ENCODE measurements at regions not wholly inside any gene's neighbourhood (a gene's known extent, or its start where the extent isn't known, plus 50 kb on each side); places are given as distances from the start of the nearest gene placed in this dataset.

DNA sequence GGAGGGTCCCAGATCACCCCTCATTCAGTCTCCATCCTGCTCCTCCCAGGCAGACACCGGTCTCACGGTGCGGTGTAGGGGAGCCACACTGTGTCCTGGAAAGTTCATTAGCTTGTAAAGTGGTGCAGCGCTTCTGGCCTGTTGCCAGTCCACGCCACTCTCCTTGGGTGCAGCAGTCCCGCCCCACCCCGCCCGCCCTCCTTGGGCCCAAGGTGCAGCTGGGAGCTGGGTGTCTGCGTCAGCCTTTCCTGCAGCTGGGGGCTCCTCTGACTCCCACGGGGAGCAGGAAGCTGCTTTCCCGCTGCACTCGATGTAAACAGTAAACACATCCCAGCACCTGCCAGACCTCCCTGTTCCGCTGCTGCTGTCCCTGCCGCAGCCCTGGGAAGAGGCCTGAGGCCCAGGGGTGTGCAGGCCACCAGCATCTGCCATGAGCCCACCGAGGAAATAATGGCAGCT, 53.8 kb upstream of the ASB18 start:
- in situ Hi-C loops (cut with HindIII; ENCODE audit: low sequenced_read_pairs) = no loop called here

DNA sequence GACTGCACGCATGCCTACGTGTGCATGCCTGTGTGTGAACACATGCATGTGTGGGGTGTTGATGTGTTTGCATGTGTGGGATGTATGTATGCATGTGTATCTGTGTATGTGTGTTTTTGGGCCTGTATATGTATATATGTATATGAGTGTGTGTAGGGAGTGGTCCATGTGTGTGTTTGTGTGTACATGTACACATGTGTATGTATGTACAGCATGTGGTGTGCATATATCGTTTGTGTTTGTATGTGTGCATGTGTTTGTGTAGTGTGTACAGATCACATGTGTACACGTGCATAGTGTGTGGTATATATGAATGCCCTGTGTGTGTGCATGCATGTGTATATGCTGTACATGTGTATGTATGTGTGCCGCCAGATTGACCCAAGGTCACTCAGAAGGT, 54.2 kb upstream of the ASB18 start:
- in situ Hi-C loops (cut with HindIII; ENCODE audit: low sequenced_read_pairs) = no loop called here

DNA sequence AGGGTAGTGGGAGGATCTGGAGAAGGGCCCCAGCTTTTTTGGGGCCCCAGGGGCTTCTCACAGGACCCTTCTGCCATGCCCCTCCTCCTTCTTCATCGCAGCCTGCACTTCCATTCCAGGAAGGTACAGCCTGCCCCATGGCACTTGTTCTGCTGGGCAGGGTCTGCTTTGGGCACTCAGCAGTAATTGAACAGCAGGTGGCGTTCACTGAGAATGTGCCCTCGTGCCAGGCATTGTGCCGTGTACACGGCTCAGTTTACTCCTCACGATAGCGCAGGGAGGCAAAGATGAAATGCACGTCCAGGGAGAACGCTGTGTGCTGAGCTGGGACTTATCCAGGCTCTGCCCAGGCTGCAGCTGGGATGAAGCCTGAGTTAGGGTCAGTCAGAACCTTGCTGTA, 54.8 kb upstream of the ASB18 start:
- in situ Hi-C loops (cut with HindIII; ENCODE audit: low sequenced_read_pairs) = no loop called here

DNA sequence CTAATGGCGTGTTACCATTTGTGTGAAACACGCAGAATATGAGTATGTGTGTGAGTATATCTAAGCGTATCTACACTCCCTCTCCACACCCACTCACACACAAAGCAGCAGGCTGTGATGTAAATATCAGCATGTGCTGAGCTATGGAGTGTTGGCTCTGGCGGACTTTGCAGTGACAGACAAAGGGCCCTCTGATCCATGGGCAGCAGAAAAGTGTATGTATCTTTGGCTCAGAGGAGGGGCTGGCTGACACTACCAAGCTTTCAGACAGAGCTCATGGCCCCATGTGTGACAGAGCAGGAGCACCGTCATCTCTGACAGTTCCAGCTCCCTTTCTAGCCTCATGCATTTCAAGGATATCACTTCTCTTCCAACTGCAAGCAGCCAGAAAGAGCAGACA, 57.2 kb upstream of the ASB18 start:
- in situ Hi-C loops (cut with HindIII; ENCODE audit: low sequenced_read_pairs) = no loop called here

DNA sequence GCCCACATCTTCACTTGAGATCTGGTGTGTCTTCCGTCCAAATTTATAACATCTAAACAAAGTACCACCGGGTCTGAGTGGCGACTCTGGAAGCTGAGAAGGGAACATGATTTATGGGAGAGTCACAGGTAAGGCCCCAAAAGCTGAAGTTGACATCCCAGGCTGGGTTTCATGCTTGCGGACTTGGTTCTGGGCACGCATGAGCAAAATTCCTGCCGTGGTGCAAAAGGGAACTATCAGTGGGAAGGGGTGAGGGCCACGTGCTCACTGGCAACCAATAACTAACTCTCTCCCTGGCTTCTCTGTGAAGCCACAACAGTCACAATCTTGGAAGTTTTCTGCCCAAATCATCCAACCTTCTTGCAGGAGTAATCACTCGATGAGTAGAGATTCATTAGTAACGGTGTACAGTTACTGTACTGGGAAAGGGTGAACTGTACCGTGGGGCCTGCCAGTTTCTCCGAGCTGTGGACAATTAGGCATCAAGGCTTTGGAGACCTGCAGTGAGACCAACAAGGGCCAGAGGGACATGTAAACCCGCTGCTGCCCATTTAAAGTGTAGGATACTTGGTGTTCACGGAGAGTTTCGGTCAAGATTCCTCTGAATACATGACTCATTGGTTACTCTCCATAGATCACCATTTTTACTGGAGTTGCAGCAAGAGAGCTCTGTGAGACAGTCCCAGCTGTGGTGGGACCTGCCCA, 69.4 kb upstream of the ASB18 start:
- in situ Hi-C loops (cut with HindIII; ENCODE audit: low sequenced_read_pairs) = no loop called here

DNA sequence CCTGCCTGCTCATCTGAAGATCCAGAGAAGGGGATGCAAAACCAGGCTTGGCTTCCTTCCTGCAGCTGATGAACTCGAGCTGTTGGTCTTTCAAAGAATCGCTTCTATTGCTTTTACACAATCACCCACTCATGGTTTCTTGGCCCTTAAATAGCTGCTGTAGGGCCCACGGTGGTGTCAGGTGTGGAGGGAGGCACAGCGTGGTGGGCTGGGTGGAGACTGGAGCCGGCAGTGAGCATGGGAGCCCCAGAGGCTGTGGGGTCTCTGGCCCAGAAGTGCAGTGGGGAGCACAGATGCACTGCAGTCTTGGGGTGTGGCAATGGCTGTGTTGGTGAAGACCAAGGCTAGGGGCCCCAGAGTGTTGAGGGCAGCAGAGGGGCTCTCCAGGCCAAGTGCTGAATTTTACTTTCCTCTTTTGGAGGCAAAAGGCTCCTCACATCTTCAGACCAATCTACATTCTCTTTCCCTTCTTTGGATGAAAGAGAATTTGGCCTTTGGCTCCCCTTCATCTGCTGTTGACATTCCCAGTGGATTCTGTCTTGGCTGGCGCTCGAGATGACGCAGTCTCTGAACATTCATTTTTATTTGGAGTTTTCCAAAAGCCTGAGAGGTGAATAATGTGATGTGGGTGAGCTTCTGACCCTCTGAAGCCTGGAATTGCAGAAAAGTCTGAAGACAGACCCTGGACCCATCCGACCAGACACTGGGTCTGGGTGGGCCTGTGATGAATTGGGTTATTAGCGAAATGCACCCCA, 70.1 kb upstream of the ASB18 start:
- in situ Hi-C loops (cut with HindIII; ENCODE audit: low sequenced_read_pairs) = no loop called here

DNA sequence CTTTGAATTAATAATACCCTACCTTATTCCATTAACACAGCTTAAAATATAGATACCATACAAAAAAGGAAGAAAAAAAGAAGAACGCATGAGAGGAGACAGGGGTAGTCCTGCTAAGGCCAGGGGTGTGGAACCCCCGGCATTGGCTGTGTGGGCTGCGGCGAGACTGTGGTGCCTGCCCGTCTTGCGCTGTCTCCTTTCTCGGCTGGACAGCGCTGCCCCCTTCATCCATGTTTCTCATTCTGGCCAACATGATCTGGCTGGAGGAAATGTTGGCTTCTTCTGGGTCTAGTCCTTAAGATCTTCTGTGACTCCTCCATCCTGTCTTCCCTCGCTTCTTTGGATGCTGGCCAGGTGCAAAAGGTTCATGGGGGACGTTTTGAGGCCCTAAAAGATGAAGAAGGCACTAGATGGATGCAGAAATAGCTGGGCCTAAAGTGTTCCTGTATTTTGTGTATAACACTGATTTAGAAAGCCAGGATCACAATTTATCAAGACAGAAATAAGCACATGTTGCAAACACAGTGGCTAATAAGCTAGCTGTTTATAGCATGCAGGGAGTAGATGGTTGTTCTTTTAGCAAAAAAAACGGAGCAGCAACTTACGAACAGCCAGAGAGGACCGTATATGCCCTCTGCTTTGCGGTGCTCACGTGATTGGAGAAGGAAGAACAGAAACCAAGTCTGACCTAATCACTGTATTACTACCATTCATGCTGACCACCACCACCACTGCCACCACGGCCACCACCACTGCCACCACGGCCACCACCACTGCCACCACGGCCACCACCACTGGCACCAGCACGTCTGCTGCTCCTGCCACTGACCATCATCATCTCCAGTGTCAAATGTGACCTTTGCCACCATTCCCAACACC, 71.7 kb upstream of the ASB18 start:
- in situ Hi-C loops (cut with HindIII; ENCODE audit: low sequenced_read_pairs) = no loop called here

DNA sequence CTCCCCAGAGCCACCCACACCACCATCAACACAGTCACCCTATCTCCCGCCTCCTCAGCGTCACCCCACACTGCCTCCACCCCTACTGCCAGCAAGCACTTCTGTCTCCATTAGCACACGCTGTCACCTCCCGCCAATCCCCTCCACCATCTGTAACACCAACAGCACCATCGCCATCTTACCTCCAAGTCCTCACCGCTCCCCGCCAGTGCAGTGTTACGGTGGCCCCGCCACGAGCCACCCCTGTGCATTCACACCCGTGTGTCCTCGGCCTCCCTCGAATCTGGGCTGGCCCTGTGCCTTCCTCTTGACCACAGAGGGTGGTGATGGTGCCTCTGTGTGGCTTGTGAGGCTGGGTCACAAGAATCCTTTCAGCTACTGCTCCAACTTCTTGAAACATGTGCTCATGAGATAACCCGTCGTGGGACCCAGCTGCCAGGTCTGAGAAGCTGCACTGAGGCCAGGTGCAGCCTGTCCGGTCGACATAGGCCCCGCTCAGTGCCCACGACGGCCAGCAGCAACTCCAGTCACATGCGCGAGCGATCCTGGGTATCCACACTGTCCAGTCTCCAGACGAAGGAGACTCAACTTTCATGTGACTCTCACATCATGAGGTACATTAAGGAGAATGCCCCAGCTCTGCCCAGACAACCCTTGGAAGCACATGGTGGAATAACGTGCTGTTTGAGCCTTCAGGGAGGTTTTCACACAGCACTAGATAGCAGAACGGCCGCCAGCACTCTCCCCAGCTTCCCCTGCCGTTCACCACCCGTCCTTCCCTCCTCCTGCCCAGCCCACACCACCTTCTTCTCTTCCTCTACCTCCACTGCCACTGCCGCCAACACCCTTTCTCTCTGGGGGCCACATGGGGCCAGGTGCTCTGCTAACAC, 72.6 kb upstream of the ASB18 start:
- in situ Hi-C loops (cut with HindIII; ENCODE audit: low sequenced_read_pairs) = no loop called here

DNA sequence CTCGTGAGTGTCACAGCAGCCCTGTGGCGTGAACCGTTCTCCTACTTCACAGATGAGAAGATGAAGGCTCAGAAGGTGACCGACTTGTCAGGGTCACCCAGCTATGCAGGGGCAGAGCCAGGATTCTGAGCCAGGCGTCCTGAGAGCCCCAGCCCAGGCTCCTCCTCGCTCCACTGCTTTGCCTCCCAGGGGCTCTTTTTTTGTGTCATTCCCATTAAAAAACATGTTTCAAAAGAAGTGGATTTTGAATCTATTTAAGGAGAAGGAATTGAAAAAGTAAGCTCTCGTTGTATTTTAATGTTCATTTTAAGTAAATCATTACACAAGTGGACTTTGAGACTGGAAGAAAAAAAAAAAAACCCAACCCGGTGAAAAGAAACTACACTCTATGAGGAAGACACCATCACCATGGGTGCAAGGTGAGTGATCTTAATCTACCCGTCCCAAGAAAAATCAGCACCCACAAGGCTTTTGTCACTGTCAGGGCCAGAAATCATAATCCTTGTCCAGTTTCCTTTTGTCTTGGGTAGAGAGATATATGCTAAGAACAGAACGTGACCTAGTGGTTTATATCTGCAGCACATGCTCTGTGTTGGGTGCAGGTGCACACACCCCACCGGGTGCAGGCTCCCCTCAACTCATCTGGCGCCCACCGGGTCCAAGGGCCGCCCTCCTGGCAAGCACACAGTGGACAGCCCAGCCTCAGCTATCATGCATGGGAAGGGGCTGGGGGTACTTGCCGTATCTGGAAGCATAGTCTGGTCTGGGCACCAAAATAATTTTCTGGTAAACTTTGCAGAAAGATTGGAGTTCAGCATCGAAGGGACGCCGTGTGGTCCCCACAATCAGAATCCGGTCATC, 73.5 kb upstream of the ASB18 start:
- in situ Hi-C loops (cut with HindIII; ENCODE audit: low sequenced_read_pairs) = no loop called here

DNA sequence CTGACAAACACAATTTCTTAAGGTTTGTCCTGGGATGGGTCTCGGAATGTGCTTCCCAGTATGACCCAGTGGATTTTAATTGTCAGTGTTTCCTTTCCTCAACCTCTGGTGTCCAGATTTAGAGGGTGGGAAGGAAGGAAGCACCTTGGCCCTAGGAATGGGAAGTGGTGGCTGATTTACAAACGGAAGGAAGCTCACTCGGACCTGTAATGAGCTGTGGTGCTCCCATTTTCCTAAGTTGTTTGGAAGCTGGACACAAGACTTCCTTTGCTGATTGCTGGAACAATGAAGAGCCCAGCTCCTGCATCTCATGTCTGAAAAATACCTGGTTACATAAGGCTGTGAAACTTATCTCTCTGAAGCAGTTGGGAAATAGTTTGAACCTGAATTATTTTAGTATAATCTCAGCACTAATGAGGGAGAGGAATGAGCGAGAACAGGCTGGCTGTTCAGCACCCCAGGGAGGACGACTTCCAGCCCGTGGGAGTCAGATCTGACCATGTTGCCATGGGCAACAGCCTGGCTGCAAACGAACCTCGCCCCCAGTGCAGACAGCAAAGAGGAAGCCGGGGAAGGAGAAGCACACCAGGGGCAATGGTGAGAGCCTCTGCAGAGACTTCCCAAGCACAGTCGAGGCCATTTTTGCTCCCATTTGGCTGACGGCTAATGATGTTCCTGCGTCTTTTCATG, 74.4 kb upstream of the ASB18 start:
- in situ Hi-C loops (cut with HindIII; ENCODE audit: low sequenced_read_pairs) = no loop called here

DNA sequence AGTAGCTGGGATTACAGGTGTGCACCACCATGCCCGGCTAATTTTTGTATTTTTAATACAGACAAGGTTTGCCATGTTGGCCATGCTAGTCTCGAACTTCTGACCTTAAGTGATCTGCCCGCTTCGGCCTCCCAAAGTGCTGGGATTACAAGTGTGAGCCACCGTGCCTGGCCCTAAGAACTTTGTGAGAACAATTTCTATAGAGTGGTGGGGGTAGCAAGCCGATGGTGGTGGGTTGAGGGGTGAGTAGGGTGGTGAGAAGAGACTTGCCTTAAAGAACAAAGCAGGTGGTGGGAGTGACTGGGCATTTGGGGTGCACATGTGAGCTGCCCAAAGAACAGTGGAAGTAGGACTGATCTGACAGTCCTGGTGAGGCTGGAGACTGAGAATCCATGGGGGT, 76.0 kb upstream of the ASB18 start:
- in situ Hi-C loops (cut with HindIII; ENCODE audit: low sequenced_read_pairs) = loop anchor here (10.0 kb wide), 1 partner anchor 725 kb away; no protein-coding TSS in a partner anchor

DNA sequence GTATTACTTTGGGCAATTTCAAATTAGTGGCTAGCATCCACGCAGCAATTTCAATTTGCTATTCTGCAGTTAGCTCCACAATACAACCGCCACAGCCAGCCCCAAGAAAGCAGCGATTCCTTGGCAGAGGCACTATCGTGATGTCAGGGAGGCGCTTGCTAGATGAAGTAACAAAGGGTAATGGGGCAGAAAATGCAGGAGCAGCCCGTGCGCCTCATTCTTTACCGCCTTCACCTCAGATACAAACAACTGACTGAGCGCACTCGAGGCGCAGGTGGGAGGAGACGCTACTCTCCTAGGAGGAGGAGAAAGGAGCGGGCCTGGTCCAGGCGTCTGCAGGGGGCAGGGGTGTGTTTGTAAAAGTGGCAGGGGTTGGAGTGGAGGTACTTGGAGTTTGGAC, 76.9 kb upstream of the ASB18 start:
- in situ Hi-C loops (cut with HindIII; ENCODE audit: low sequenced_read_pairs) = loop anchor here (10.0 kb wide), 1 partner anchor 724 kb away; no protein-coding TSS in a partner anchor

DNA sequence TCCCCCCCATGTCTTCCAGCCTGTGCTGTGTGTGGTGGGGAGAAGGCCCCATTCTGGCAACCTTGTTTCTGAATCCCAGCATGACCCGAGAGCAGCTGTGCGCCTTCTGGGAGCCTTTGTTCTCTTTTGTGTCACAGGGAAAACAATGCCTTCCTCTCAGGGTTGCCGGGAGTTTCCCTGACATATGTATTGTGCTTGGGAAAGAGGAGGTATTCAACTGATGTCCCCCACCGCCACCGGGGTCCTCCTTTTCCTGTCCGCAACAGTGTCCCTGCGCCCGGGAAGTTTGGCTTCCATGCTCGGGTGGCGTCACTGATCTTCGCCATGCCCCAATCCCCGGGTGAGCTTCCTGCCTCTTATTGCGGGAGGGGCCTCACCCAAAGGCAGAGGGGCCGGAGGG, 77.5 kb upstream of the ASB18 start:
- in situ Hi-C loops (cut with HindIII; ENCODE audit: low sequenced_read_pairs) = loop anchor here (10.0 kb wide), 1 partner anchor 723 kb away; no protein-coding TSS in a partner anchor

DNA sequence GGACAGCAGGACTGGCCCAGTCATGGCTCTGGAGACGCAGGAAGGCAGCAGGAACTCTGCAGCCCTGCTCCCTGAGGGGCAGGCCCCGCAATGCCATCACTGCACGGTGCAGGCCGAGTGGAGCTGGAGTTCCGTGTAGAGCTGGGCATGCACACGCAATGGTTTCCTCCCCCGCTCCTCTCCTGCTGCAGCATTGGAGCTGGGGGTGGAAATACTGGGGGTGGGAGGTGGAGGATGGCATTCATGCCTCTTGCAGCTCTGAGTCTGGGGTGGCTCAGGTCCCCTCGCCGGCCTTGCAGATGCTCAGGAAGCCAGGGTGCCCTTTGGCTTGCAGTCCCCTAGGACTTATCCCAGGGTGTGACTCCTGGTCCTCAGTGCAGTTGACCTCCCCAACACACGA, 78.3 kb upstream of the ASB18 start:
- in situ Hi-C loops (cut with HindIII; ENCODE audit: low sequenced_read_pairs) = loop anchor here (10.0 kb wide), 1 partner anchor 722 kb away; no protein-coding TSS in a partner anchor

DNA sequence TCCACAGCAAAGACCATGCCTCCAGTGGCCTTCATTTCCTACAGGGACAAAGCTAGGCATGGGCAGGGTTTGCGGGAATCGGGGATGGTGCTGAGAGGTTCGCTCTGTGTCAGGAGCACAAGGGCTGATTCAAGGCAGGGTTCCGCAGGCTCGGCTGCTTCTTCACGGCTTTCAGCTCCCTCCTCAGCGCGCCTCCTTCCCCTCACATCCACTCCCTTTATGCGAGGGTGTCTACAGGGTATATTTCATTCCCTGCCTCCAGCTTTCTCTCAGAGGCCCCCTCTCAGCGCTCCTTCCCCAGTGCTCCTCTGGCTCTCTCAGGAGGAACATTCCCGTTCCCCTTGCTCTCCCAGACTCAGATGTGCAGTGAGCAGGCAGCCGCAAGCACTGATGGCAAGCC, 78.7 kb upstream of the ASB18 start:
- in situ Hi-C loops (cut with HindIII; ENCODE audit: low sequenced_read_pairs) = loop anchor here (10.0 kb wide), 1 partner anchor 722 kb away; no protein-coding TSS in a partner anchor

DNA sequence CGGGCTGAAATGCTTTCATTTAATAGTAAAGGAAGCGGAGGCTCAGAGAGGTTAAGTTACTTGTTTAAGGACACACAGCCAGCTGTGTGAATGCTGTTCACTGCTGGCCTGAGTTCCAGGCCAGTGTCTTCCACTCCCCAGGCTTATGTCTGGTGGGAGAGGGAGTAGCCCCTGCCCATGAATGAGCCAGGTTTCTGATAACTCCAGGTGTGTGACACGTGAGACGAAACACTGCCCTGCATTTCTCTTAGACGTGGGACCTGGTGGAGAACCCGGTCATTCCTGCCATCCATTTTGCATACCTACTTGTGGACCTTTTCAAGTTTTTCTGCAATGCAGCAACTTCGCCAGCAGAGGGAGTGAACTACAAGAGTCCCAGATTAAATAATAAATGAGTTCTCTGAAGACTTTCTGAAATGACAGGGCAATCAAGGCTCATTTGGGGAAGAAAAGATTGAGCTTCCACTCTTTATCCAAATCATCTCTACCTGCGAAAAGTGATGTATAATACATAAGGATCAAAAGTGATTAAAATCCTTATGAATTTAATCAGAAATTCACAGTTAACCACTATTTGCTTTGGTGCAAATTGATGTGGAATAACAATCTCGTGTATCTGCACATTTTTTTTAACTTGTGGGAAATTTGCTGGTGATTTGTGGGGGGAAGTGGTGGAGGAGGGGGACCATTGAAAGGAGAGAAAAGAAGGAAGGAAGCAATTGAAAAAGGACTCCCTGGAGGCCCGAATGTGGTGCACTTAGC, 79.4 kb upstream of the ASB18 start:
- in situ Hi-C loops (cut with HindIII; ENCODE audit: low sequenced_read_pairs) = loop anchor here (10.0 kb wide), 1 partner anchor 721 kb away; no protein-coding TSS in a partner anchor

DNA sequence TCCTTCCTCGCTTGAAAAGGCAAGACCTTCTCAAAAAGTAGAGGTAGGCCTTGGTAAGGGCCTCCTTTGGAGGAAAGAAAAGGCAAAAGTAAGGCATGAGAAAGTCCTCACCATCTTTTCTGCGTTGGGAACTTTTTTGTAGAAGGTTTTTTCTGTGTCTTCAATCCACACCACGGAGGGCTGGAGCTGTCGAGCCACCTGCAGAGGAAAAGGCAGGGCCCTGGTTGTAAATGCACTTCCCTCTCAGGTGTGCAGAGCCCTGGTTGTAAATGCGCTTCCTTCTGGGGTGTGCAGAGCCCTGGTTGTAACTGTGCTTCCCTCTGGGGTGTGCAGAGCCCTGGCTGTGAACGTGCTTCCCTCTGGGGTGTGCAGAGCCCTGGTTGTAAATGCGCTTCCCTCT, 80.2 kb upstream of the ASB18 start:
- in situ Hi-C loops (cut with HindIII; ENCODE audit: low sequenced_read_pairs) = loop anchor here (10.0 kb wide), 1 partner anchor 720 kb away; no protein-coding TSS in a partner anchor
